IPS-11a (cell line): ENCODE measurements at regions not wholly inside any gene's neighbourhood (a gene's known extent, or its start where the extent isn't known, plus 50 kb on each side); places are given as distances from the start of the nearest gene placed in this dataset.
"Not testable (repeated sequence)": the region's sequence is repeated elsewhere in the genome, so short reads cannot be mapped to it uniquely, and the experiment has no call there.

Experiments used
- H3K4me3 ChIP-seq: one replicate; pipeline ENCODE4 v1.5.1; 2013; ENCODE audit warnings: low read depth, low read length, control low read depth

DNA sequence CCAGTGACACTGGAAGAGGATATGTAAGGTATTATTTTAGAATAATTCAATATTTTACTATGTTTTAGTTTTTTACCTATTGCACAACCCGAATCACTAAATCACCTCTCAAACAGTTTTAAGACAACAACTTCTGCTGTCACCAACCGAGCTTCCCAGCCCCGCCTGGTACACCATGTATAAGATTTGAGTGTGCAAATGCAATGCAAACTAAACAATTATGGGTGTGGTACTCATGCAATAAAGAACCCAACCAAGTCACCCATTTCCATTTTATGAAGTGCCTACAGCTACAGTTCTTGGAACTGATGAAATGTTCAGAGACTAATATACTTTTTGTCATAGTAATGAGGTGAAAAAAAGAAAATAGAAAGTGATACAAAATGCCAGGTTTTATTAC, 256.2 kb downstream of the TAFA4 start:
- no peak overlapping the region for H3K4me3 ChIP-seq

GRCh38 chr3:68667346-68667745, 265.0 kb downstream of the TAFA4 start:
- H3K4me3 ChIP-seq = no peak overlapping the region

GRCh38 chr3:68666429-68667136, 265.8 kb downstream of the TAFA4 start:
- H3K4me3 ChIP-seq = no peak overlapping the region

- no peak overlapping the region for H3K4me3 ChIP-seq
Measured at GRCh38 chr3:68664276-68664675, 268.1 kb downstream of the TAFA4 start.

GRCh38 chr3:68662176-68662575, 270.2 kb downstream of the TAFA4 start:
- H3K4me3 ChIP-seq = no peak overlapping the region

DNA sequence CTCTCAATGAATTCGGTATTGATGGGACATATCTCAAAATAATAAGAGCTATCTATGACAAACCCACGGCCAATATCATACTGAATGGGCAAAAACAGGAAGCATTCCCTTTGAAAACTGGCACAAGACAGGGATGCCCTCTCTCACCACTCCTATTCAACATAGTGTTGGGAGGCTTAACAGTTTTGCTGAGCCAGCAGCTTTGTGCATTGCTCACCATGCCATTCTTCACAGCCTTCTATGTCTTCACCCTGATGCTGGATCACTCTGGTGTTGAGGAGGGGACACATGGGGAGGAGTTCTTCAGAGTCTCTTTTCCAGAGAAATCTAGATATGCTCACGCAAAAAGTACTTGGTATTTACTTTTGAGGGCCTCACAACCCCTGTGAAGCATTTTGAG, 281.7 kb downstream of the TAFA4 start:
- not testable (repeated sequence) for H3K4me3 ChIP-seq

- H3K4me3 ChIP-seq = no peak overlapping the region
Measured at GRCh38 chr3:68648494-68648893, 283.9 kb downstream of the TAFA4 start.

- no peak overlapping the region for H3K4me3 ChIP-seq
Measured at GRCh38 chr3:68631850-68632545, 300.3 kb downstream of the TAFA4 start.

GRCh38 chr3:68620211-68620610, 312.1 kb downstream of the TAFA4 start:
- no peak overlapping the region for H3K4me3 ChIP-seq

DNA sequence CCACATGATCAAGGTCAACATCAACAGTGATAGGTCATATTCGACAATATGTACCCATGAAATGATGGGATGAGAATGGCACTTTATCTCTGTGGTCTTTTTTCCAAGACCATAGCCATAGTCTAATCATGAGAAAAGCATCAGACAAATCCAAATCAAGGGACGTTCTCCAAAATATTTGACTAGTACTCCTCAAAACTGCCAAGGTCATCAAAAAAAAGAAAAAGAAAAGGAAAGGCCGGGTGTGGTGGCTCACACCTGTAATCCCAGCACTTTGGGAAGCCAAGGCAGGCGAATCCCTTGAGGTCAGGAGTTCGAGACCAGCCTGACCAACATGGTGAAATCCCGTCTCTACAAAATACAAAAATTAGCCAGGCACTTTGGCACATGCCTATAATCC, 318.3 kb downstream of the TAFA4 start:
- H3K4me3 ChIP-seq = no peak overlapping the region

- H3K4me3 ChIP-seq = no peak overlapping the region
Measured at GRCh38 chr3:68571321-68571720, 361.0 kb downstream of the TAFA4 start.

- no peak overlapping the region for H3K4me3 ChIP-seq
Measured at GRCh38 chr3:68560728-68561127, 371.6 kb downstream of the TAFA4 start.

DNA sequence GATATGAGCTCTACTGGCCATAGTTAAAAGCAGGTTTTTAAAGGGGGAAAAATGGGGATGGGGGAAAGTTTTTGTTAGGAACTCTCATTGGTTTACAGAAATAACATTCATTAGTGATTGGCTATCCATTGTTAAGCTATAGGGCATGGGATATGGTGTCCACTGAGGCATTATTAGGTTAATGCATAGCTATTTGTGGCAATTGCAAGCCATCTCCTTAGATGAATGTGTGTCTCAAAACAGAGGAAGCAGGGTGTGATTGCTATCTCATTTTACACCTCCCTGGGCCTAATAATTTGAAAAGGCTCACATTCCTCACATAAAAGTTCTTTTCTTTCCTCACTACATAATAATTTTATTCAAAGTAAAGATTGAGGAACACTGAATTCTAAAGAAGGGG, 396.6 kb downstream of the TAFA4 start:
- H3K4me3 ChIP-seq = no peak overlapping the region

DNA sequence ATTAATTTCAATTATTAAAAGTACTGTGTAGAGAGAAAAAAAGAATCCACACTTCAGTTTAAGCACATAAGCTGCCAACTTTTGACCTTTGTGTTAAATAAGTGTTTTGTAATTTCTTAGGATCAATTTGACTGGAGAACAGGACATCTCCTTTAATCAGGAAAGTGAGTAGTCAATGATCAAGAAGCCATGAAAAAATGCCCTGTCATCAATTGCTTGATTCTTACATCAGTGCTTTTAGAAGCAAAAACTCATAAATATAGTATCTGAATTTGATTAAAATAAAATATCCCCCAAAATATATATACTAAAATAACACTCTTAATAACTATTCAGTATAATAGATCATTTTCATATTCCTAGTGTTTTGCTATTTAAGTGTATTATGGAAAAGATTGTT, 409.0 kb downstream of the TAFA4 start:
- no peak overlapping the region for H3K4me3 ChIP-seq

DNA sequence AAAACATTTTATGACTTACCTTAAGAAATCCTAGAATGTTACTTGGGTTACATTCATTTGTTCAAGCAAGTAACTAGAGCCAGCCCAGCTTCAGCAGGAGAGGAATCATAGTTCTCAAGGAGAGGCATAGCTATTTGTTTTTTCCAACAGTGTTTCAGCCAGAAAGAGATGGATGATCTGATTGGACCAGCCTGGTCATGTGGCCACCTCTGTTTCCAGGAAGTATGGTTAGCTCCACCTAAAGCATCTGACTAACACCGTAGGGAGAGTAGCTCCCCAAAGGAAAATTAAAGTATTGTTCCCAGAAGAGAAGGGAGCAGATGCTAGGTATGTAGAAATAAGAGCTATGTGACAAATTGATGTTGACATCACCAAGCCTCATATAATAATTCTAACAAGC, 417.1 kb downstream of the TAFA4 start:
- H3K4me3 ChIP-seq = no peak overlapping the region

GRCh38 chr3:68504201-68504600, 428.1 kb downstream of the TAFA4 start:
- no peak overlapping the region for H3K4me3 ChIP-seq

DNA sequence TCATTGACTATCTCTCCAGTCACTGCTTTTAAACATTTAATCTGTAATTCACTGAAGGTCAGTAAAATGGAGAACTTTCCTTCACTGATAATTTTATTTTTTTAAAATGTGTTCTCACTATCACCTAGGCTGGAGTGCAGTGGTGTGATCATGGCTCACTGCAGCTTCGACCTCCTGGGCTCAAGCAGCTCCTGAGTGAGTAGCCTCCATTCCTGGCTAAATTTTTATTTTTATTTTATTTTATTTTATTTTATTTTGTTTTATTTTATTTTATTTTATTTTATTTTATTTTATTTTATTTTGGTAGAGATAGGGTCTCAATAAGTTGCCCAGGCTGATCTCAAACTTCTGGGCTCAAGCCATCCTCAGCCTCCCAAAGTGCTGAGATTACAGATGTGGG, 446.5 kb downstream of the TAFA4 start:
- H3K4me3 ChIP-seq = not testable (repeated sequence)

DNA sequence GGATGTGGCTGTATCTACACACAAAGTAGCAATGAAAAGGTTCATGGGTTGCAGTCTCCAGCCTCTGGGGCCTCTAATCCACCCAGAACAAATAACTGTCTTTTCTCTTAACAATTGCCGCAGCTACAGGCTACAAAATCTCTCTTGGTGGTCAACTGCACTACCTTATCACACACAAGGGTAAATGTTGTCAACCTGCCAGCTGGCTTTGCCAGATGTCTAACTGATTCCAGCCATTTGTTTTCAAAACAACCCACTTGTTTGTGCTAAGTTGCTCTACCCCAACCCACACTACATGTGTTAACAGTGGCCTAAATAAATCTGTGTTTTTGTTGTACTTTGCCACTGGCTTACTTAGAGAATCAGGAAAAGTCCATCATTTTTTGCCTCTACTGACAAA, 447.3 kb downstream of the TAFA4 start:
- no peak overlapping the region for H3K4me3 ChIP-seq

DNA sequence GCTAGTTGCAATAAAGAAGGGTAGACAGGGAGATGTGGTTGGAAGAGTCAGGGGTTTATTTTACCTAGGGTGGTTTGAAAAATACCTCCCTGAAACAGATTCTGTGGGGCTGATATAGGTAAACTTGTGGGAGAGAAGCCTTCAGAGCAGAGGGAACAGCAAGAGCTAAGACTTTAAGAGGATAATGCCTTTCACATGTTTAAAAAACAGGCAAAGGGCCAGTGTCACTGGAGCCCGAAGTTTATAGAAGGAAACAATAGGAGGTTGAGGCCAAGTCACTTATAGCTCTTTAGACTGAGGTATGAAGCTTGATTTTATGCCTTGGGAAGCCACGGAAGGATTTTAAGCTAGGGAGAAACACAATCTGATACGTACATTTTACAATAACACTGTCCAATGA, 448.7 kb downstream of the TAFA4 start:
- no peak overlapping the region for H3K4me3 ChIP-seq

DNA sequence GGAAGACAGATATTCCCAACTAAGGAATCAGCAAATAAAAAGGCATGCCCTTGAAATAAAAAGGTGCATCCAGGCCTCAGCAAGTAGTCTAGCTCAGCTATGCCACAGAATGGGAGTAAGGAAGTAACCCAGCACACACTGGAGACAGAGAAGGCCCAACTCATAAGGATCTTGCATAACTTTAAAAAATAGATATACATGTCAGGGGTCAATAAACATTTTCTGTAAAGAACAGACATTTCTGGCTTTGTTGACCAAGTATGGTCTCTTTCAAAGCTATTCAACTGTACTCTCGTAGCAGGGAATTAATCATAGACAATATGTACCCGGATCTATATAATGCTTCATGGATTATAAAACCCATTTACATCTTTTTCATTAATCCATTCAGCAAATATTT, 449.3 kb downstream of the TAFA4 start:
- H3K4me3 ChIP-seq = no peak overlapping the region

DNA sequence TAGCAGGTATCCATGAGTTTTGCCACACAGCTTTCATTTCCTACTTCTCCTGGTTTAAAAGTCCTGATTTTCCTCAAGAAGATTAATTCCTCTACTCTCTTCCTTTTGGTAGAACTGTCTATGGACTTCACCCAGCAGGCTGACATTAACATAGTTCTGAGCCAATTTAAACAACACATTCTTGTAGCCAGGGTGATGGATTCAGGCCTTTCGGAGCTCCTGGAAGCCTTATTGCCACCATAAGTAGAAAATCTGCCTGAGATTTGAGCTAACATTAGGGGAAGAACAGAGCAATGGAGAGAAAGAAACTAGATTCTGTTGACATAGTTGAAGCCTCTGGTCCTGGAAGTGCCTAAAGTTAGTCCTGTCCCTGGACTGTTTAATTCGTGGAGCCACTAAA, 449.8 kb downstream of the TAFA4 start:
- H3K4me3 ChIP-seq = no peak overlapping the region

DNA sequence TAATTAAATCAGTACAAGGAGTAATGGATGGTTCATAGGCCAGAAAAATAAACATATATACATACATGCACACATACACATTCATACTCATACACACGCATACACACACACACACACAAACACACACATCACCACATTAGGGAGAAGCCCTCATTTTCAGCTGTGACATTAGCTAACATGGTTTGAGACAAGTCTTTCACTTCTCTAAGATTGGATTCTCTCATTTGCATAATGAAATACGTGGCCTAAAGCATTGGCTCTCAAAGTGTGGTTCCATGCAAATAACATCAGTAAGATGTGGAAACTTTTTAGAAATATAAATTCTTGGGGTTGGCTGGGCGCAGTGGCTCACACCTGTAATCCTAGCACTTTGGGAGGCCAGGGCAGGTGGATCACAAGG, 452.6 kb downstream of the TAFA4 start:
- no peak overlapping the region for H3K4me3 ChIP-seq
